K562 (cell line): ENCODE measurements at regions not wholly inside any gene's neighbourhood (a gene's known extent, or its start where the extent isn't known, plus 50 kb on each side); places are given as distances from the start of the nearest gene placed in this dataset.

ENCODE experiments used
- ATAC-seq: fragments of 200-7000 bp; cut with Tn5 transposase; 3 replicates; pipeline ENCODE4 v1.9.1; 2020; ENCODE audit warnings: moderate library complexity
- BruUV-seq: library from RNA; stranded (reverse); fragments of 400-500 nt; replicated peaks from 2 replicates; lab custom pipeline; 2021; lab: Mats Ljungman, UMichigan
- CTCF ChIA-PET: fragments of 300-600 bp; formaldehyde crosslinking; extraction: SDS; loops from one replicate; lab custom pipeline; 2021; ENCODE audit warnings: low intra/inter-chr PET ratio; lab: Yijun Ruan, JAX
- POLR2A ChIA-PET: fragments of 300-600, 350-650 bp; sonication (Branson Sonifier 250); formaldehyde crosslinking; extraction: SDS; loops from one replicate; lab custom pipeline; 2021; ENCODE audit warnings: antibody characterized with exemption, inconsistent platforms; lab: Yijun Ruan, JAX
- DNase-seq, 4 experiments: peaks; one replicate each; pipeline versions ENCODE4 v3.0.0 to v3.0.0-alpha.2; 2011 to 2018; ENCODE audit warnings: low spot score in 3 of 4, mixed read lengths in 3 of 4; ENCODE audit errors: extremely low read depth in 1 of 4
- FAIRE-seq: peaks from 2 replicates; lab custom pipeline; 2011; peaks lifted over from hg19 to GRCh38; lab: Jason Lieb, UNC
- H2AFZ ChIP-seq: 2 replicates; pipeline ENCODE4 v1.6.0; 2011; ENCODE audit warnings: low read depth, low read length, control low read depth, inconsistent platforms
- H3K27ac ChIP-seq: fragments of 200-600 bp; 3 replicates; pipeline ENCODE4 v1.8.0; 2011; ENCODE audit warnings: low read depth, mild to moderate bottlenecking, control low read depth, inconsistent platforms, low read length, moderate library complexity, mixed read lengths; ENCODE audit errors: extremely low read depth
- H3K27me3 ChIP-seq, 2 experiments: fragments of 300-600 bp in 1 of 2; 2 replicates in 1 of 2; 3 replicates in 1 of 2; pipeline versions ENCODE4 v1.6.0 to v1.8.0; 2011; ENCODE audit warnings: inconsistent platforms in 2 of 2, low read length in 2 of 2, mild to moderate bottlenecking in 1 of 2, mixed read lengths in 1 of 2, moderate library complexity in 1 of 2; ENCODE audit not compliant: control insufficient read depth in 2 of 2, insufficient read depth in 2 of 2
- H3K36me3 ChIP-seq: fragments of 300-600 bp; 3 replicates; pipeline ENCODE4 v1.8.0; 2011; ENCODE audit warnings: mild to moderate bottlenecking, low read length, inconsistent platforms; ENCODE audit not compliant: control insufficient read depth, insufficient read depth
- H3K4me1 ChIP-seq, 2 experiments: fragments of 200-600 bp in 1 of 2; replicated peaks in 1 of 2; 2 replicates in 1 of 2; 3 replicates in 1 of 2; pipeline versions ENCODE4 v1.5.1 to v1.8.0; 2011; ENCODE audit warnings: inconsistent platforms in 2 of 2, low read length in 2 of 2, mild to moderate bottlenecking in 1 of 2, mixed read lengths in 1 of 2, moderate library complexity in 1 of 2; ENCODE audit not compliant: control insufficient read depth in 2 of 2, insufficient read depth in 2 of 2
- H3K4me2 ChIP-seq: 2 replicates; pipeline ENCODE4 v1.6.1; 2011; ENCODE audit warnings: low read length, control low read depth, inconsistent platforms, mixed read lengths; ENCODE audit not compliant: insufficient read depth
- H3K4me3 ChIP-seq: fragments of 200-600 bp; sonication (generic), shearing (Covaris generic); 2 replicates; pipeline ENCODE4 v1.5.1; 2016; ENCODE audit warnings: control low read depth, inconsistent platforms
- H3K79me2 ChIP-seq: fragments of 200-600 bp; 3 replicates; pipeline ENCODE4 v1.8.0; 2011; ENCODE audit warnings: low read length, inconsistent platforms; ENCODE audit not compliant: control insufficient read depth, insufficient read depth
- H3K9ac ChIP-seq, 2 experiments: 2 replicates each; pipeline versions ENCODE4 v1.6.0 to v1.6.1; 2011; ENCODE audit warnings: low read depth in 2 of 2, low read length in 2 of 2, control low read depth in 1 of 2, inconsistent platforms in 1 of 2, mild to moderate bottlenecking in 1 of 2, mixed read lengths in 1 of 2; ENCODE audit not compliant: insufficient read depth in 1 of 2
- H3K9me1 ChIP-seq: one replicate; pipeline ENCODE4 v1.6.0; 2011; ENCODE audit warnings: inconsistent platforms, mild to moderate bottlenecking, low read length, moderate library complexity; ENCODE audit not compliant: control insufficient read depth, insufficient read depth
- H3K9me3 ChIP-seq: replicated peaks from 2 replicates; pipeline ENCODE4 v1.5.1; 2011; ENCODE audit warnings: low read depth, low read length, inconsistent platforms; ENCODE audit not compliant: control insufficient read depth, insufficient read depth
- H4K20me1 ChIP-seq: replicated peaks from 2 replicates; pipeline ENCODE4 v1.6.1; 2011; ENCODE audit warnings: low read length, inconsistent platforms, mixed read lengths; ENCODE audit not compliant: control insufficient read depth, insufficient read depth
- AFF1 ChIP-seq, 2 experiments: fragments of 450-650 bp; IDR thresholded peaks; 2 replicates each; pipeline ENCODE4 v1.6.1; 2018; ENCODE audit warnings: mild to moderate bottlenecking in 2 of 2, low read depth in 1 of 2; ENCODE audit not compliant: partially characterized antibody in 2 of 2
- HSF4 ChIP-seq: fragments of 250-450 bp; sonication (Bioruptor Pico); IDR thresholded peaks from 2 replicates; pipeline ENCODE4 v2.1.2; 2022; ENCODE audit warnings: mild to moderate bottlenecking, moderate library complexity, borderline replicate concordance
- NKRF ChIP-seq: fragments of 450-650 bp; IDR thresholded peaks from 2 replicates; pipeline ENCODE4 v1.6.1; 2016; ENCODE audit warnings: borderline replicate concordance
- WGBS: fragments of 100-300 bp; shearing (Covaris generic); methylation state at CpG from one replicate; pipeline ENCODE4 v1.1.6; 2016; ENCODE audit warnings: low coverage, mixed read lengths; ENCODE audit not compliant: insufficient coverage; ENCODE audit errors: missing lambda C conversion rate; 5-methylcytosine and 5-hydroxymethylcytosine counted together
- in situ Hi-C: fragments of 300-500 bp; cut with MboI; formaldehyde crosslinking; loops from 4 replicates; pipeline ENCODE4 v1.15.0; 2018; ENCODE audit warnings: inconsistent platforms, mixed read lengths
- intact Hi-C: fragments of 100-400 bp; cut with micrococcal nuclease; formaldehyde crosslinking; loops from 2 replicates; pipeline ENCODE4 v1.14.2; 2022

- H3K4me1 ChIP-seq, result no peaks in the 10 kb centered on the region
- no TSS peak for BruUV-seq
- ChIA-PET CTCF (no interaction called here), POLR2A (no interaction called here)
- in situ Hi-C loops (no loop called here), intact Hi-C loops (no loop called here)
- ATAC-seq, result no peak
- H3K79me2 ChIP-seq, result no peaks in the 10 kb centered on the region
- H3K4me2 ChIP-seq, result no peak overlapping the region
- TF ChIP-seq NKRF (no peak), HSF4 (CRISPR knock-in tag) (no peak), AFF1 (IDR thresholded peaks at IDR 0.05; ENCODE audit: low read depth in 1 of 2, partially characterized antibody in 2 of 2) (no peak)
- 3% methylated on average over 5 of the region's 5 CpGs for WGBS
- H3K36me3 ChIP-seq, result no peaks in the 10 kb centered on the region
- no peak overlapping the region for H2AFZ ChIP-seq
- DNase-seq, result no peak
- H3K9ac ChIP-seq, result no peak overlapping the region
- H4K20me1 ChIP-seq, result no peaks in the 10 kb centered on the region
- H3K27me3 ChIP-seq, result no peaks in the 10 kb centered on the region
- no peak overlapping the region for H3K4me3 ChIP-seq
- H3K9me1 ChIP-seq, result no peaks in the 10 kb centered on the region
- H3K9me3 ChIP-seq, result no peaks in the 10 kb centered on the region
- no peak for FAIRE-seq
- no peak overlapping the region for H3K27ac ChIP-seq
Observed at GRCh38 chr17:56047331-56047730, 105.9 kb upstream of the ANKFN1 start.
